ENCODE measurements at regions not wholly inside any gene's neighbourhood (a gene's known extent, or its start where the extent isn't known, plus 50 kb on each side); places are given as distances from the start of the nearest gene placed in this dataset.

DNA sequence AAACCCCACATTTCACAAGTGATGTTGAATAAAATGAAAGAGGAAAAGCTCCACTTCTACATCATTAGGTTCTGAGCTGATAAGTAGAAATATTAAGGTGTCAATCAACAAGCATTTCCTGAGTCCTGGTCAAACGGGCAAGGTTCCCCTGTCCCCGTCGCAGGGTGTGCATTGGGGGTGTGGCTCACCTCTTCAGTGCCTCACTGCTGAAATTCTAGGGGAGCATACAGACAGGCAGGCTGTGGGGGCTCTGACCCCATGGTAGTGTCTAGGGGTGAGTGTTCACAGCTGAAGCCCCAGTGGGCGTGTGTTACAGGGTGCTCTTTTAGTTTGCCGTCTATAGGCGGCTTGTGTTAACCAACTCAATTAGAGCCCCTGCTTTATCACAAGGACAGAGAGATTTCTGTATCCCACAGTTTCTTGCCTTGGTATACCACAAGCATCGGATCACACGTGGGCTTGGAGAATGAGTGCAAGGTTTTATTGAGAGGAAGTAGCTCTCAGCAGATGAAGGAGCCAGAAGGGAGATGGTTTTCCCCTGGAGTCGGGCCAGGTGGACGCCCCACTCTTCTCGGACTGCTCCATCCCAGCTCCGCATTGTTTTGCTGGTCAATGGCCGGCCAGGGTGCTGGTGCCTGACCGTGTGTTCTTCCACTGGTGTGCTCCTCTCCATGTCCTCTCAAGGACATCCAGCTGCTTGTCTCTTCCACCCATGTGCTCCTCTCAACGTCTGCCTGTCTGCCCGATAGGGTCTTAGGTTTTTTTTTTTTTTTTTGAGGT is 238.2 kb upstream of the NLRP1 start:
- DNase-seq = no peak

DNA sequence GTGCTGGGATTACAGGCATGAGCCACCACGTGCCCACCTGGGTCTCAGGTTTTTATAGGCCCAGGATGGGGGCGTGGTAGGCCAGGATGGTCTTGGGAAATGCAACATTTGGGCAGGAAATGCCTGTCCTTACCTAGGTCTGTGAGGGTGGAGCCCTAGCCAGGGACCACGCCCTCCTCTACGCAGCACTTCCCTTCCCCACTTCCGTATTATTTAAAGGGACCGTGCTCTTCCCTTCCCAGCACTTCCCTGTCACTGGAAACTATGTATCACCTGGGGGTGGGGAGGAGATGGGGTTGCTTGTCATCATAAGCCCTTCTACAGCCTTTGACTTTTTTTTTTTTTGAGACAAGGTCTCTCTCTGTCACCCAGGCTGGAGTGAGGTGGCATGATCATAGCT is 238.9 kb upstream of the NLRP1 start:
- DNase-seq = no peak

DNA sequence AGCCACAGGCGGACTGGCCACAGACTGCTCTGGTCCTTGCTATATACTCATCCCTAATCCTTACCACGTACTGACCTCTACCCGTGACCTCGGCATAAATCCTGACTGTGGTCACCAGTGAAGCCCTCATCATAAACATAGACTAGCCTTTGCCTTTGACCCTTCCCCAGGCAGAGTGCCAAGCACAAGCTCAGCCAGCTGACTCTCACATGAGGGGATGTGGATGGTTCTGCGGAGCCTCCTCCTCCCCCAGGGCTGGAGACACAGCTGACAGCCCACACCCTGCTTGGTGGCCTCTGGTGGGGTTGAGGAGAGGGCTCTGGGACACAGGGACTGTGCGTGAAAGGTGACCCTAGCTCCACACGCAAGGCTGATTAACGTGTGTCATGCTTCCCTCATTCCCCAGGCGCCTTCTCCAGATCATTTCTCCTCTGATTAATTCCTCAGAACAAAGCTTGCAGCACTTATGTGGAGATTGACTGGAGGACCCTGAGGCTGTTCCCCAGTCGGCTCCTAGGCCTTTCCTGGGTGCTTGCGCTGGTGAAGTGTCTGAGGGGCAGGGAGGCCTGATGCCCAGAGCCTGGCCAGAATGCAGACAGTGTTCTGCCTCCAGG is 241.5 kb upstream of the NLRP1 start:
- DNase-seq = no peak

DNA sequence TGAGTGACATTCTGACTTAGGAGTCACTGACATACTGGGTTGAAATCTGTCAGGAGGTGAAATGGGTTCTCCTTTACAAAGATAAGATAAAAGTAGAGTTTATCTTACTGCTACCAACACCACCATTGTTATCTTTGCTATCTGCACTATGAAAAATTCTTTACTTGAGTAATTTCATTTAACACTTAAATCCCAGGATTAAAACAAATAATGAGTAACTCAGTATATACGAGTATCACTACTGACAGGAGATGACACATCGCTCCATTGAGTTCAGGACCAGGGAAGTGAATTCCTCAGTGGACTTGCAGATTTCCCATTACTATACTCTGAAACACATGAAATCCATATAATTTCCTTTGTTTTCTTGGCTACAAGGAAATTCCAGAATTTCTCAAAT is 242.1 kb upstream of the NLRP1 start:
- DNase-seq = no peak

DNA sequence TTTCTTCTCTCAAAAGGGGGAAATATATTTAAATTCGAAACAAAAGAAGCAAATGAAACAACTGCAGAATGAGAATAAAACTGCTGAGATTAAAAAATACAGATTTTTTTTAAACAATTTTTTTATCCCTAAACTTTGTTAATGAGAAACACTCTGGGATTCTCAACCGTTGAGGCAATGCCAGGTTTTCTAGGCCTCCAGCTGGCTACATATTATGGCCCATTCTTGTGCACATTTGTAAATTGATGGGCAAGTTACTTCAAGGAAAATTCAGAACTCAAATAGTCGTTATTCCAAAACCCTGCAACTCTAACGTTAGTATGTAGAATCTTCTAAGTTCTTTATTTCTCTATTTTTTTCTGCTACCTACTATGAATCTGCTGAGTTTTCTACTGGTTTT is 239.3 kb upstream of the WSCD1 start:
- no peak for DNase-seq

DNA sequence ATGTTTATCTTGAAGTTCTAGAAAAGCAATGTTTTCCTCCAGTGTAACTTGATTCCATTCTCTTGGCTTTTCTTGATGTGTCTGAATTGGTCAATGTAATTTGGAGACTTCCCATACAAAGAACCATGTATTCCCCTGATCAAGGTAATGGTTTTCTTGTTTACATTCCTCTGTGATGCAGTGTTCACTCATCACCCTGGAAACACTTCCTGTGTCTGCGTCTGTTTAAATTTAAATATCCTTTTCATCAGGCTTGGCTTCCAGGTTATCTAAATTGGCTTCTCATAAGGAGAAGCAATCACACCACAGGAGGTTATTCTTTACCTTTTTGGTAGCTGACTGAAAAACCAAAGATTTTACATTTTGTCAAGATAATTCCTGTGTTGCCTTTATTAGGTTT is 237.3 kb upstream of the WSCD1 start:
- DNase-seq = no peak

DNA sequence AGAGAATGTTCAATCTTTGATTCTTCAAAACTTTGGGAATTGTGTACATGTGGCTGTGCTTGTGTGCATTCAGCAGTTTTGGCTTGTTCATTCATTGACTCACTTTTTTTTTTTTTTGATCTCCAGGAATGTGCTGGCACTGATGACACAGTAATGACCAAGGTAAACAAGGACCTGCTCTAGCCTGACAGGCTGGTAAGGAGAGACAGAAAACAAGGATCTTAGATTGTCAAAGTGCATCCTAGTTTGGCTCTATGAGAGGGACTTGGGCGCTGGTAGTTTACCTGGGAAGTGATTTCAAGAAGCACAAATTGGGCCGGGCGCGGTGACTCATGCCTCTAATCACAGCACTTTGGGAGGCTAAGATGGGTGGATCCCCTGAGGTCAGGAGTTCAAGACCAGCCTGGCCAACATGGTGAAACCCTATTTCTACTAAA is 233.1 kb upstream of the WSCD1 start:
- no peak for DNase-seq

DNA sequence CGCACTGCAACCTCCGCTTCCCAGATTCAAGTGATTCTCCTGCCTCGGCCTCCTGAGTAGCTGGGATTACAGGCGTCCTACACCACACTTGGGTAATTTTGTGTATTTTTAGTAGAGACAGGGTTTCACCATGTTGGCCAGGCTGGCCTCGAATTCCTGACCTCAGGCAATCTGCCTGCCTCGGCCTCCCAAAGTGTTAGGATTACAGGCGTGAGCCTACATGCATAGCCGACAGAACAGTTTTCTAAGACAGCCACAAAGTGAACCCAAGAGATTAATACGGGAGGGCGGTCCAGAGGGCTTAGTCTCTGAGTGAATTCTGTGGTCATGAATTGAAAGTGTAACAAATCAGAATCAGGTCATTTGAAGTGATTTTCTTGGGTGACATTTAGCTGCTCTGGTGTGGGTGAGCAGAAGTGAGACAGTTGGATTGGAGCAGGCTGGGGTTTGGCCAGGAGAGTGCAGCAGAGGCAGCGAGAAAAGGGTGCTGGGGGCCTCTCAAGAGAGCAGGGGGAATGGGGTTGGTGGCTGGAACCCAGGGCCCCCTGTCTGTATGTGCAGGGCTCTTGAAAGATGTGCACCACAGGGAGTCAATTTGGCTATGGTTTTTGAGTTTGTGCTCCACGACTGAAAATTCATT is 231.4 kb upstream of the WSCD1 start:
- no peak for DNase-seq

DNA sequence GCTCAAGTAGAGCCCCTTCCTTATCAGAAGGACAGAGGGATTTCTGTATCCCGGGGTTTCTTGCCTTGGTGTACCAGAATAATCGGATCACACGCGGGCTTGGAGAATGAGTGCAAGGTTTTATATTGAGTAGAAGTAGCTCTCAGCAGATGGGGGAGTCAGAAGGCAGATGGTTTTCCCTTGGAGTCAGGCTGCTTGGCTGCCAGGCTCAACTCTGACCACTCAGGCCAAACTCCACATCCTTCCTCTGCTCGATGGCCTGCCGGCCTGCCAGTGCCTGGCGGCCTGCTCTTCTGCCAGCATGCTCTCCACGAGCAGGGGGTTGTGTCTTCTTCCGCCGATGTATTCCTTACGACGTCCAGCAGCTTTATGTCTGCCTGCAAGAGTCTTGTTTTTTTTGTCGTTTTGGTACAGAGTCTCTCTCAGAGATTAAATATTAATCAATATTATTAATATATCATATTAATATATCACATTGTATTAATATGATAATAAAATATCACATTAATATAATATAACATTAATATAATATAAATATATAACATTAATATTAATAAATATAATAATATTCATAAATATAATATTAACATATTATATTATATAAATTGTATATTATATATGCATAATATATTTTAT is 229.2 kb upstream of the WSCD1 start:
- DNase-seq = no peak

DNA sequence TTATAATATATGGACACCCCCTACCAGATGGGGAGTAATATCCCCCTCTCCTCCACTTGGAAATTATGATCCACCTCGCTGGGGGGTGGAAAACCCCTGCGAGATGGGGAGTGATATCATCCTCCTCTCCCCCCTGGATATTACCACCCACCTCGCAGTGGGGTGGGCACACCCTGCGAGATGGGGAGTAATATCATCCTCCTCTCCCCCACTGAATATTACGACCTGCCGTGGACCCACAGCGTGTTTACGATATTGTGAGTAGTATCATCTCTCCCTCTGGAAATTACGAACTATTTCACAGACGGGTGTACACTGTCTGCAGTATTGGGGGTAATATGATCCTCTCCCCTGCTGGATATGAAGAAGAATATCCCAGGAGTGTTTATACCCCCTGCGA is 228.3 kb upstream of the WSCD1 start:
- no peak for DNase-seq

DNA sequence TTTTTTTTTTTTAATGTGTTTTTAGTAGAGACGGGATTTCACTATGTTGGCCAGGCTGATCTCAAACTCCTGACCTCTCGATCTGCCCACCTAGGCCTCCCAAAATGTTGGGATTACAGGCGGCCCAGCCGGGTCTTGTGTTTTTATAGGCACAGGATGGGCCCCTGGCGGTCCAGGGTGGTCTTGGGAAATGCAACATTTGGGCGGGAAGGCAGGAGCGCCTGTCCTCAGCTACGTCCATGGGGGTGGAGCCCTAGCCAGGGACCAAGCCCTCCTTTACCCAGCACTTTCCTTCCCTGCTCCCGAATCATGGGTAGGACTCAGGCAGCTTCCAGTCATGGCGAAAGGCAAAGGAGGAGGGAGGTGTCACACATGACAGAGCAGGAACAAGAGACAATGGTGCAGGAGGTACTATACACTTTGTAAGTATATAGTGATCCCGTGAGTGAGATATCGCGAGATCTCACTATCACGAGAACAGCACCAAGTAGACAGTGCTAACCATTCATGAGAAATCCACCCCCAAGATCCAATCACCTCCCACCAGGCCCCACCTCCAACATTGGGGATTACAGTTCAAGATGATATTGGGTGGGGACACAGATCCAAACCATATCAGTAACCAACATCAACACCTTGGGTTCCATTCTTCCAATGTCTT is 226.7 kb upstream of the WSCD1 start:
- DNase-seq = no peak

DNA sequence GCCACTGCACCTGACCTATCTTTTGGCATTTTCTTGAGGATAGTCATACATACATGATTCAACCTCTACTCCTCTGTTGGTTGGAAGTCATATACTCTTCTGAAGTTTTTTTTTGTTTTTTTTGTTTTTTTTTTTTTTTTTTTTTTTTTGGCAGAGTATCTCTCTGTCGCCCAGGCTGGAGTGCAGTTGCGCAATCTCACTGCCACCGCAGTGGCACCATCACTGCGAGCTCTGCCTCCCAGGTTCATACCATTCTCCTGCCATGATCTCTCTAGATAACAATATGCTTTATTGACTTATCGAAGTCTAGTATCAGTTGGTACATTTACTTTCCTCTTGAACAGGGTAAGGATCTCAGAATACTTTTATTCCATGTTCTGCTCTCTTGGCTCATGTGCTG is 224.2 kb upstream of the WSCD1 start:
- DNase-seq = no peak

DNA sequence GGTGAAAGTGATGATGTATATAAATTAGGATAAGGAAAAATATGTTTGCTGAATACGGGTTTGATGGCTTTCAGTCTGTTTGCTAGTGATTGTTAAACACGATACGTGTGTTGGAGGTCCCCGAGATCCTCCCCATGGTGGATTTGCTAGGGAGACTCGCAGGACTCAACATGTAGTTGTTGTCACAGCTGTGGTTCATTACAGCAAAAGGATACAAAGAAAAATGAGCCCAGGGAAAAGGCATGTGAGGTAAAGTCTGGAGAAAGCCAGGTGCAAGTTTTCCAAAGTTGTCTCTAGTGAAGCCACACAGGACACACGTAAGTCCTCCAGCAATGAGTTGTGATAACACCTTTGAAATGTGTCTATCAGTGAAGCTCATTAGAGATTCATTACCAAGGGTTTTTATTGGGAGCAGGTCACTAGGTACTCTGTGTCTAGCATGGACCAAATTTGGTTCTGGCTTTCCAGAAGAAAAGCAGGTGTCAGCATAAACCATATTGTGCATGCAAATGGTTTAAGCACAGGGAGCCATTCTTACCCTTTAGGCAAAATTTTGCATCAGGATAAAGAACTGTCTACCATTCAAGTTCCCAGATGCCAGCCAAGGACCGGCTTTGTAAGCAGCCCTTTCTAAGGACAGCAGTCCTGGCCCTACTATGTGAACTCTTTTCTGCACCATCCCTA is 215.2 kb upstream of the WSCD1 start:
- DNase-seq = no peak

DNA sequence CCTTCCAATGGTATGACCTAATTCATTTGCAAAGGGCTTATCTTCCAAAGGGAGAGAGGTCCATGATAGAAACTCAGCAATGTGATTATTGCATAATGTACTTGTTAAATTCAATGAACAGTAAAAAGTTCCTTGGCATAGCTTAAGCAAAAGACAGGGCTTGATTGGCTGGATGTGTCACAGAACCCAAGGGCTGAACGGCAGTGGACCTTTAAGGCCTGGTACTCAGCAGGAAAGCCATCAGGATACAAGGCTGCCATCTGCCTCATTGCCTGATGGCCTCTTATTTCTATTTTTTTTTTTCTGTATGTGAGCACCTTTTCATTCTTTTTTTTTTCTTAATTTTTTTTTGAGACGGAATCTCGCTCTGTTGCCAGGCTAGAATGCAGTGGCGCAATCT is 208.9 kb upstream of the WSCD1 start:
- DNase-seq = no peak

DNA sequence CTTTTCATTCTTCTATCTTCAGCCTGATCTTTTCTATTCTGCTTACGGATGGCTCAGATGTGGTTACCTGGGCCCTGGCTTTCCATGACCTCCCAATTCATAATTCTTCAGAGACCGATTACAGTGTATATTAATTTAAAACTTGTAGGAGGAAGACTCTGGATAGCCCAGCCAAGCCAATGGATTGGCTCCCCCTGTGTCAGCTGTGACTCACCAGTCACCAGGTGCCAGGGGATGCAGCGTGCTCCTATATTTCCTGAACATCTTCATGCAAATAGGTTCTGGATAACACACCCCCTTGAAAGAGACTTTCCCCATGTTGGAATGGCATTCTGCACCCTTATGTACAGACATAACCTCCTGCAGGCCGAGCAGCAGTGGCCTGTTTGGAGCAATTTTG is 208.3 kb upstream of the WSCD1 start:
- no peak for DNase-seq

DNA sequence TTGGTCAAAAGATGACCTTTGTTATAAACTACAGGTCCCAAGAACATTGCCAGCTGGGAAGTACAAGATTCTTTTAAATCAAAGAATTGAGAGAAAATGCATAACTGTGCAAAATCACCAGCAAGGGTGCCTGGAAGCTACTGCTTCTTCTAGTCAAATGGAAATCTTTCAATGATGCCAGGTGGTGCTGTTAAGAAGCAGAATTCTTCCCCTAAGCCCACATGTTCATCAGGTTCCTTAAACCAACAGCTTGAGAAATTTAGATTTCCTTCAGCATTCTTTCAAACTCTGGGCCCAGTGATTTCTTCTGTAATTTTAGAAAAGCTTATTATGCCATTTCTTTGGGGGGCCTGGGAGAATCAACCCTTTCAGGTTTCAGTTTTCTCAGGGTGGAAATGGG is 207.8 kb upstream of the WSCD1 start:
- DNase-seq = no peak

DNA sequence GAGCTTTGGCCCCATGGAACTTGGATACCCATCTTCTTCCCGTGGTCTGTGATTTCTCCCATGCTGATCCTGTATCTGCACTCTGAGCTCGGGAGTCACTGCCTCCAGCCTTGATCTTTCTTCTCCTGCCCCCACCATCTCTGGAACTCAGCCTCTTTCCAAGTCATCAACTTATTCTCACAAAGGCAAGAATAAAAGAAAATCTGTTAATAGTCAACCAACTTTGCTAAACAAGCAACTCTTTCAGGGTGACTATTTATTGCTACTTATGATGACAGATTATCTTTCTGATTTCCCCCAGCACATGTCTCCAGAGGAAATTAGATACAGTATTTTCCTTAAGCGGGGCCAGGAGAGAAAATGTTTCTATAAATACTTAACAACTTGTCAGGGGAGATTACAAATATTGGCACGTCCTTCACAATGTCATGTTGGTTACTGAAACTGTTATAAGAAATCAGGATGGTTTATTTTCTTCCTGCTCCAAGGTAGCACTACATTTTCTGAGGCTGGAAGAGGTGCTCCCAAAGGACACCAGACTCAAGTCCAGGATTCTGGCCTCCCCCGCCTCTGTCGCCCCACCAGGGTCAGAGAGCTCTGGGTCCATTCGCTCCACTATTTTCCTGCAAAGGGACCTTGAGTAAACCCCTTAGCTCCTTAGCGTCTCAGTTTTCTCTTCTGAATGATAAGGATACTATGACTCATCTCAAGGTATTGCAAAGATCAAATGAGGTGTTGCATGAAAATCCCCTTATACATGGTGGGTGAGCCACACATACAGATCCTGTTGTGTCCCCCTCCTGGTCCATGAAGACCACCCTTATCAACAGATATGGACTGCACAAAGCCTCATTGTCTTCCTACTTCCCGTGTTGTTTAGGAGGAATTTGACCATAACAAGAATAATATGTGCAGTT is 205.2 kb upstream of the WSCD1 start:
- no peak for DNase-seq

DNA sequence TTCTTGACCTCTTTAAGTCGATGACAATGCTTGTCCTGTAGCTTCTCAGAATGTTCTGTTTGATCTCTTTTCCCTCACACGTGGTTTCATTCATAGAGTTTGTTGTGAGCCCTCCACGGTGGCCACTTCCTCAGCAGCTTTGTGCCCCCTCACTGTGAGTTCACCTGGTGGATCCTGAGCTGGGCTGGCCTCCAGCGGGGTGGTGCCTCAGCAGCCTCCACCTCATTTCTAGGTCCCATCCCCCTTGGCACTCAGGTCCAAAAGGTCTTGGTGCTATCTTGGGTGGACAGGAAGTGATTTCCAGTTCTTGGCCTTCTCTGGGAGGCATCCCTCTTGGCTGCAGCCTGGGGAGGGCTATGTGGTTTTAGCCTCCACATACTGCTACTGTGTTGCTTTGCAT is 203.2 kb upstream of the WSCD1 start:
- no peak for DNase-seq

DNA sequence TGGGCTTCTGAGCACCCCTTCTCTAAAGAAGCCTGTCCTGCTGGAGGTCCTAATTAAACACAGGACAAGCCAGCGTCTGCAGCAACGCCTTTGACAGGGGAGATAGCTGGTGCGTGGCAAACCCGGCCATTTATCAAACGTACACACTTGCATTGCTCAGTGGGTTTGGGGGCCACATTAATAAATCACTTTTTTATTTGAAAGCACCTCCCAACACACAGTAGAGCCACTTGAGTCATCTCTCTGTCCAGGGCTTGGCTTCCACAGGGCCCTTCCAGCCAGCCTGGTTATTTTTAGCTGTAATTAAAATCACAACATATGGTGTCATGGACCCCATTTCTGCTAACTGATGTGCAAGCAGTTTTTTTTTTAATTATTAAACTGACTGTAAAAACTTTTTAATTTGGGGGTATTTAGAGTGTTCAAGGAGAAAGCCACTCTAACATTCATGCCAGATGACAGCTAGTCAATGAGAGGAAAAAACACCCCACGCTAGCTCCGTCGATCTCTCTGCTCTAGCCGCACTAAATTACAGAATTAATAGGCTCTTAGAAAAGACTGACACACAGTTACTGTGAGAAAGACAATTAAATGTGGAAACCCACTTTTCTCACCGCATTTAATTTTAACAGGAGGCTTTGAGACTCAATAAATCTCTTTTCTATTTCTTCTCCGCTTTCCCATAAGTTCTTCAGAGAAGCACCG is 201.0 kb upstream of the WSCD1 start:
- no peak for DNase-seq

DNA sequence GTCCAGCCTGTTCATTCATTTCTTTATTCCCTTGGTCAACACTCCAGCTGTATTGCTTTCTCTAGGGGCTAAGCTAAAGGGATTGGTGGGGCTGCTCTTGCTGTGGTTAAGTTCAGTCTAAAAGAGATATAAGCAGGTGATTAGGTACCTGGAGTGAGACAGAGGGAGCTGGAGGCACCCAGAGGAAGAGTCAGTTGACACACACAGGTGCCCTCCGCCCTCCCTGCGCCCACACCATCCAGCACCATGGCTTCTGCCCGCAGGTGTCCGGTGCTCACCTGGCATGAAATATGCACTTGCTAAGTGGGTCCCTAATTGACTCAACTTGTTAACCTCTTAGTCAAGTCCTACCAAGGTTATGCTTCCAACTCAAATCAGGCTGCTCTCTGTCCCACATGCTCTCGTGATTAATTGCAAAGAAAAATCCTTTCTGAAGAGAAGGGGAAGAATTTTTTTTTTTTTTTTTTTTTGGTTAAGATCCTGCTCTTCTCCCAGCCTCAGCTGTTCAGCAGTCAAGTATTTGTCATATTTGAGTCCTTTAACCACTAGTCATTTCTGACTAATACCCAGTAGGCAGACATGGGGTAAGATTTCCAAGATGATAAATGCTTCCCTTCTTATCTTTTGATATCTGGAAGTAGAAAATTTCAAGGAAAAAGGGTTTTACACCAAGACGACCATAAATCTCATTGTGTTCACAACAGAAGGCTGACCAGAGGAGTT is 199.8 kb upstream of the WSCD1 start:
- no peak for DNase-seq

All from suppressor macrophage treated with lipopolysaccharide for 4 hours (primary cell).